Omental fat pad (tissue), 3 donors: ENCODE measurements at regions not wholly inside any gene's neighbourhood (a gene's known extent, or its start where the extent isn't known, plus 50 kb on each side); places are given as distances from the start of the nearest gene placed in this dataset.
A peak's percentile ranks its signal among the peaks of the same experiment; 100 is the strongest.

ENCODE experiments used
- ATAC-seq: fragments of 150-250 bp; one replicate; pipeline ENCODE4 v1.9.1; 2016; ENCODE audit warnings: mild to moderate bottlenecking, moderate library complexity; ENCODE audit not compliant: low FRiP score
- DNase-seq: peaks from one replicate; pipeline ENCODE4 v3.0.0-alpha.2; 2019; ENCODE audit warnings: low spot score
- CTCF ChIP-seq, 3 donors: fragments of 450-650 bp; IDR thresholded peaks; one replicate each; pipeline ENCODE4 v1.5.1; 2016 to 2017; ENCODE audit warnings: antibody characterized with exemption in 3 of 3, mild to moderate bottlenecking in 3 of 3, moderate library complexity in 2 of 3

GRCh38 chr1:42014823-42015222 lies 96.1 kb upstream of the HIVEP3 start:
- TF ChIP-seq CTCF (IDR thresholded peaks at IDR 0.05): no peak

GRCh38 chr1:42013881-42014470 lies 95.3 kb upstream of the HIVEP3 start:
- DNase-seq: no peak
- TF ChIP-seq CTCF (IDR thresholded peaks at IDR 0.05): no peak
- no peak for ATAC-seq

More at GRCh38 chr1:42014823-42015222, 96.1 kb upstream of the HIVEP3 start:
- no peak for ATAC-seq
- DNase-seq: no peak

GRCh38 chr1:42012852-42013251 lies 94.1 kb upstream of the HIVEP3 start:
- DNase-seq: no peak
- no peak for TF ChIP-seq CTCF (IDR thresholded peaks at IDR 0.05)
- ATAC-seq: no peak

- TF ChIP-seq CTCF (IDR thresholded peaks at IDR 0.05): no peak
- ATAC-seq: no peak
- no peak for DNase-seq
These were observed 91.7 kb upstream of the HIVEP3 start for GRCh38 chr1:42010381-42010780.

GRCh38 chr1:42008264-42008663 lies 89.5 kb upstream of the HIVEP3 start:
- no peak for TF ChIP-seq CTCF (IDR thresholded peaks at IDR 0.05)
- ATAC-seq (no peak), DNase-seq (no peak)

- no peak for DNase-seq
- no peak for TF ChIP-seq CTCF (IDR thresholded peaks at IDR 0.05)
- no peak for ATAC-seq
These were observed 88.1 kb upstream of the HIVEP3 start for GRCh38 chr1:42006836-42007235.

GRCh38 chr1:42006093-42006492 lies 87.4 kb upstream of the HIVEP3 start:
- peak; percentile 8 for ATAC-seq
- no peak for TF ChIP-seq CTCF (IDR thresholded peaks at IDR 0.05)

More at GRCh38 chr1:42006093-42006492, 87.4 kb upstream of the HIVEP3 start:
- no peak for DNase-seq
